ENCODE measurements at regions not wholly inside any gene's neighbourhood (a gene's known extent, or its start where the extent isn't known, plus 50 kb on each side); places are given as distances from the start of the nearest gene placed in this dataset.

DNA sequence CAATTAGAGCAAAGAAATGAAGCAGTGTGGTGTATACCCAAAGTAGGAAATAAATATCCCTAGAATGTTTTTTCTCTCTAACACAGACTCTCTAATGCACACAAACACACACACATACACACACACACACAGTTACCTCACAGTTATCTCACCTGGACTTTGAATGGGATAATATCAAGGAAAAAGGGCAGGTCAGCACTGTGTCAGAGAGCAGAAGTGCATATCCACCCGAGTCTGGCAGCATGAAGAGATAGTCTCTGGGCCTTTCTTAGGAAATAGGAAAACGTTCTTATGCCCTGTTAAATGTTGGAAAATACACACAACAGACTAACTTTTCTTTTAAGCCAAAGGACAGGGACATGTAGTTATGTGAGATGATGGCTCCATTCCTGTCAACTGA is 162.0 kb downstream of the COL6A3 start:
- no peak for DNase-seq

DNA sequence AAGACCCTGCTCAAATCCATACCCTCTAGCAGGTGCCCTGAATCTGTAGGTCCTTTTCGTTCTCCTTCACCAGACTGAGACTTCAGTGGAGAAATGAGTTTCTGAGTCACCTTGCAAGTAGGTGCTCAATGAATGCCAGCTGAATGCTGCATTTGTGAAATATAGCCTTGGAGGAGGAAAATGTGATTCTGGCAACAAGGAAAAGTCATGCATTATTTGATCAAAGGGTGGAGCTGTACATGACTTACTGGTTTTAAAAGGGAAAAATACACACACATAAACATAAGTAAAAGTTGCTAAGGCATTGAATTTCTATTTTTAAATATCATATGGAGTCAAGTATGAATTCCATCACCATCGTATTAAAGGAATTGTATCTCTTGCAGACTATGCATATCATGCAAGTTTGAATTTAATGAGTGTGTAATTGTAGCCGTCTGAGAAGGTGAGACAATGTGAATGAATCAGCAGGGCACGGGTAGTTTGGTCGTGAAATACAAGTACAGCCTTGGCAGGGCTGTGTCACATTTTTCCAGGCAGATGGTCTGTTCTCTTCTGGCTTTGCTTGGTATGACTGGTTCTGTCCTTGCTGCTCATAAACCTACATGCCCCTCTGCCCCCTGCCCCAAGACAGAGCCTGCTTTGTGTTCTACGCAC is 160.8 kb downstream of the COL6A3 start:
- no peak for DNase-seq

DNA sequence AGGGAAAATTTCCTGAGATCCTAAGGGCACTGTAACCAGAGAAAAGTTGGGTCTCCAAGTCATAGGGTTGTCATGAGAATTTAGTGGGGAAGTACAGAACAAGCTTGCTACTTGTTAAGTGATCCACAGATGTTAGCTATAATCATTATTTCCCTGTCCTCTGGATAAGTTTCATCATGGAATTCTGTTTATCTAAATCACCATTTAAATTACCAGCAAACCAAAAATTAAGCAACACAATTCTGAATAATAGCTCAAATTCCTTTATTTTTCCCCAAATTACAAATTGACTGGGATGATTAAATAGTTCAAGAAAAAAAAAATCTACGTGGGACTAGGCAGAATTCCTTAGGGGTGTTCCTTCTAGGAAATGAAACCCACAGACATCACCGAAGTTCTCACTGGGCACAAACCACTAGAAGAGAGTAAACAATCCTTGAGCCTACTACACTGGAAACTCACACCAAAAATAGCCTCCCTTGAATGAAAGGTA is 159.5 kb downstream of the COL6A3 start:
- no peak for DNase-seq

DNA sequence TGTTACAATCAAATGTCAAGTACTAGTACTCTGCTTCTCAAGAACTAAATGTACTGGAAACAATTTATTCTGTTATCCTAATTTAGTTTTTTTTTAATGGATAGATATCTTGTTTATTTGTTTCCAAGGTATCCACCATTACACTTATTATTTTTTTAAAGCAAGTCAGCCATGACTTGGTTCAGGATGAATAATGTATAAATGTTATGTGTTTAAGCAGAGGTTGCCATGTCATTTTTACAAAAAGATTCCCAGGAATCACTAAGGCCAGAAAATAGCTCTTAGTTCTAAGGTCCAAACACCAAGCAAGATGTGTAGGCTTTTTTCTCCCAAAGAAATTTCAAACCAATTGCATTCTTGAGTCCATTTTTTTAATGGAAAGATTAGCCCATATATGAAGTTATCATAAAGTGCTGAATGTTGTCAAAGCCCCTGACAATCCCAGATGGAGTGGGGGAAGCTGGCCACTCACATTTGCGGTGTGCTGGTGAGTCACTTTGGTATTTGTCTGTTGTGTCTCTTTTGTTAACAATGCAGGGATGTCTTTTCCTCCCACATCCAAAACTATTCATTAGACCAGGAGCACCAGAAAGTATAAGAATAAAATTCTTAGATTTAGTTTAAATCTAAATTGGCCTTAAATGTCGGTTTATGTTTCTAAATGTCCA is 158.9 kb downstream of the COL6A3 start:
- no peak for DNase-seq

DNA sequence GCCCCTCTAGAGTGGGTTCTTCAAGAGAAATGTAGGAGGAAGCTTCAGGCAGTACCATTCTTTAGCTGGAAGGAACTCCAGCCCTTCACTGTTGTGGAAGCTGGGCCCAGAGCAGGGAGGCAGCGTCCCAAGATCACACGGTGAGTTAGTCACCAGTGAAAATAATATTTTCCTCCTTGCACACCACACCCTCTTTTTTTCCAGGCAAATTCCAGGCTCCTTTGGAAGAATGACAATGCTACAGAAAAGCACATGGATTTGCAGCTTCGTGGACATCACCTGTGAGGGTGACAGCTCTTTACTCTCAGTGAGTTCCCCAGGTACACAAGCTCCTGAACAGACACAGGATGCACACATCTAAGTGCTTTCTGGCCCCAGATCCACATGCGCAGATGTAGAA is 157.1 kb downstream of the COL6A3 start:
- no peak for DNase-seq

DNA sequence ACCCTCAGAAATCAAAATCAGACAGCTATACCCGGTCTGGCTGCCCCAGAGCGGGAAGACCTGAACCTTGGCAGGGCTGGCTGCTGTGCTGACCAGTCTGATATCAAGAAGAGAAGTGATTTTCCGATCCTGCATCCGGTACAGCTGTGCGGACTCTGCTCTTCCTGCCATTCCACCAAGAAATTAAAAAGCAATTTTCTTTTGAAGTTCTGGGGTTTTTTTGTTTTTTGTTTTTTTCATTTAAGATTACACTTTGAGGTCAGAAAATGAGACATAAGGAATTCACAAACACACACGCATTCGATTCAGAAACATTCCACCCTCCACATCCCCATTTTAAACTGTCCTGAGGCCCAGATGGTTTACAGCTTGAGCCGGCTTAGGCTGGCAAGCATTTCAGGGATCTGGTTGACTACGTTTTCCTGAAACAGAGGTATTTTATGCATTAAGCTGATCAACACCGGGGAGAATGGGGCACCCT is 156.5 kb downstream of the COL6A3 start:
- no peak for DNase-seq

DNA sequence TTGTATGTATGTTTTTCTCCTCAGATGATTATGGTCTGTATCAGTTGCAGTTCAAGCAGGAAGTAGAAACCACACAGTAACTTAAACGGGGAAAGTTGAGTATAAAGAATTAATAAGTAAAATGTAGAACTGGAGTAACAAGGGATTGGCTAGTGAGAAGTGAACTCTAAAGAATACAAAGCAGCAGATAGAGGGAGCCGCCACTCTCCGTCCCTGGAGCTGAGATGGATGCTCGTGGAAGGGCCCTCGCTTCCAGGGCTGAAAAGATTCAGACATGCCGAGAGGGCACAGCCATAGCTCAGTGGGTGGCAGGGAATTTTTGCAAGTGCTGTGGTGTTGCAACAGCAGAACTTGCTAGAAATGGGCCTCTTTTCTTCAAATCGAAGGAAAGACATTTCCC is 155.8 kb downstream of the COL6A3 start:
- no peak for DNase-seq

DNA sequence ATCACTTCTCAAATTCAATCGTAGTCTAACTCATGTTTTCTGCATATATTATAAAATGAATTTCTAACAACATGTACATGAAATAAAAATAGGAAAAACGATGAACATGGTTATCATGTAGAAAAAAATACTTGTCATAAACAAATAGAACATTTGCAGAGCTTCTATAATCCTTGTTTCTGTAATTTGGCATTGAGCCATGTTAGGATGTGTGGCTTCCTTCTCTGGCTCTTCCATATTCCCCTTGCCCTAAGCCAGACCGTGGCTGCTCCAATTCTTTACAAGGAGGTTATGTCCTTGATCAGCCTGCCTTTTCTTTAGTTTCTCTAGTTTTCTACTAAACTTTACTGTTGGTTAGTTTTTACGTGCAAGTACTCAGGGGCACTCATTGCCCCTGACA is 155.3 kb downstream of the COL6A3 start:
- no peak for DNase-seq

DNA sequence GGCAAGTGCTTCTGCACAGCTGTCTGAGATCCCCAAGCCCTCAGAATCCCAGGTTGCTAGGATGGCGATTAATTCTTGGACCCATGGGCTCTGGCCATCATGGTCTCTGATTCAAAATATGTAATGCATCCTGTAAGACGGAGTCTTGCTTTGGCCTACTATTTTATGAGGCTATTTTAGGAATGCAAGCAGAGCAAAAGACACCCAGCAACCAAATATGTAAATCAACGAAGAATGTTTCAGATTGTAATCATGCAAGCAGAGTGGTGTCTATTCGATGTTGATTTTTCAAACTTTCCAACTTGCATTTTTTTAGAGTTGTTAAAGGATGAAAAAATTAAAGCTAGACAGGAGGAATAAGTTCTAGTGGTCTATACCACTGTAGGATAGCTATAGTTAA is 154.8 kb downstream of the COL6A3 start:
- DNase-seq = no peak

DNA sequence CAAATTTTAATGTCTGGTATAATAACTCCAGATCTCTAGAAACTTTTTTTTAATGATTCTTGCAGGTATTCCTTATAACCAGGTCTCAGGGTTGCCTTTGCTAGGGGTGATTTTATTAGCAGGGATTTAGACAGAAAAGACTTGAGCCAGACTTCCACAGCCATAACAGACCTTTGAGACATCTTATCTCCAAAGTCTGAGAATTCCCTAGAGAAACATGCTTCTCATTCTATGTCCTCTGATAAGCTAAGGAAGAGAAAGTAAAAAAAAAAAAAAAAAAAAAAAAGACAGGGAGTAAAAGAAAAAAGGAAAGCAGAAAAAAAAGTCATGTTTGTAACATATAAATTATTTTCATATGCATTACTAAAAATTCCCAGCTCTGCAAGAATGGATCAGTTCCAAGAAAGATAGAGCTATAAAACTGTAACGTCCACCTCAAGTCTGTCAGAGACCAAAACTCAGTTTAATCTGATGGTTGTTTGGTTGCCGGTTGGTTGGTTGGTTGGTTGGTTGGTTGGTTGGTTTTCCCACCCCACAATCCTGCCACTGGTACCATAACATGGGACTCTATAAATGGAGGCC is 153.8 kb downstream of the COL6A3 start:
- DNase-seq = no peak

DNA sequence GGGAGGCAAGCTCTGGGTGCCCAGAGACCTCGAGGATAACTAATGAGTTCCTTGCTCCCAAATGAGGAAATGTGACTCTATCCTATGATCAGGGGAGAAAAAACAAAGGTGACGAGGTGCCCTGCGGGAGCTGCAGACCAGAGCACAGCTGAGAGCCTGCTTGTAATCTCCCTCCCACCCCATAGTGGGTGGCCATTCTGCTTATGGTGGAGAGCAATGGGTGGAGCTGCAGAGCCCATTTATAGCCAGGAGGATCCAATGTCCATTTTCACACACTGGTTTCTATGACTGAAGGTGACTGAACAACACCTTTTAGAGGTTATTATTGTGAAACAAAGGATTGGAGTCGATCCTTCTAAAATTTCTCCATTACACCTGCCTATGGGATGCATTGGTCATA is 153.3 kb downstream of the COL6A3 start:
- DNase-seq = no peak

DNA sequence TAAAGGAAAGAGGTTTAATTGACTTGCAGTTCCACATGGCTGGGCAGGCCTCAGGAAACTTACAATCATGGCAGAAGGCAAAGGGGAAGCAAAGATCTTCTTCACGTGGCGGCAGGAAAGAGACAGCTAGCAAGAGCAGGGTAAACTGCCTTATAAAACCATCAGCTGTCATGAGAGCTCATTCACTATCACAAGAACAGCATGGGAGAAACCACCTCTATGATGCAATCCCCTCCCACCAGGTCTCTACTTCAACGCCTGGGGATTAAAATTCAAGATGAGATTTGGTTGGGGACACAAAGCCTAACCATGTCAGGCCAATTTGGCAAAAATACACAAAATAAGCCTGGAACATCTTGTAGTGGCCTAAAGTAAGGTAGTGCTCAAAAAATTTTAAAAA is 152.6 kb downstream of the COL6A3 start:
- DNase-seq = no peak

DNA sequence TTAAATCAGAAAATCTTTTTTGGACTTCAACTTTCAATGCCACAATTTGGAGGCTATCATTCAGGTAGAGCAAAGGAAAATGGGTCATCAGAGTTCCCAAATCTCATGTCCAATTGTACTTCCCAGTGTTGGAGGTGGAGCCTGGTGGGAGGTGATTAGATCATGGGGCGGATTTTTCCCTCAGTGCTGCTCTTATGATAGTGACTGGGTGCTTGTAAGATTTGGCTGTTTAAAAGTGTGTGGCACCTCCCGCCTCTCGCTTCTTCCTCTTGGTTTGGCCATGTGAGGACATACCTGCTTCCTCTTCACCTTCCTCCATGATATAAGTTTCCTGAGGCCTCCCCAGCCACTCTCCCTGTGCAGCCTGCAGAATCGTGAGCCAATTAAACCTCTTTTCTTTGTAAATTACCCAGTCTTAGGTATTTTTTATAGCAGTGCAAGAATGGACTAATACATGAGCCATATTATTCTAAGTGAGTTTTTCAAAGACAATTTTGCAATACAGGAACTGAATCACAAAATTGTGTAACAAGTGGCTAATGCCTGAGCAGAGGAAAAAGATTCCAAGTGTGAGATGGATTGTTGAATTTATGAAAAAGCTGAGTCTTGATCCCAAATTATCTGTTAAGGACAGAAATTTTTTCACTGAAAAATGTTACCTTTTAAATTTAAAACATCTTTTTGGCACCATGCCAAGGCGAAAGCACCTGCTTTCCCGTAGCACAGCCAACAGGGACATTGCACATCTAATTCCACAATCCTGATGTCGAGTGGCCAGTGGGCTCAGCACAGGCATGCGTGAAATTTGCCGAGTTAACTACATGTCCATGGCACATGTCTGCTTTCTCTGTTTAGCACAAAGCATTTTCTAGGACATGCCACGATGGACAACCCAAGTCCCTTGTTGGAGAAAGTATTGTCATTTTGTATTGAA is 150.9 kb downstream of the COL6A3 start:
- DNase-seq = no peak

DNA sequence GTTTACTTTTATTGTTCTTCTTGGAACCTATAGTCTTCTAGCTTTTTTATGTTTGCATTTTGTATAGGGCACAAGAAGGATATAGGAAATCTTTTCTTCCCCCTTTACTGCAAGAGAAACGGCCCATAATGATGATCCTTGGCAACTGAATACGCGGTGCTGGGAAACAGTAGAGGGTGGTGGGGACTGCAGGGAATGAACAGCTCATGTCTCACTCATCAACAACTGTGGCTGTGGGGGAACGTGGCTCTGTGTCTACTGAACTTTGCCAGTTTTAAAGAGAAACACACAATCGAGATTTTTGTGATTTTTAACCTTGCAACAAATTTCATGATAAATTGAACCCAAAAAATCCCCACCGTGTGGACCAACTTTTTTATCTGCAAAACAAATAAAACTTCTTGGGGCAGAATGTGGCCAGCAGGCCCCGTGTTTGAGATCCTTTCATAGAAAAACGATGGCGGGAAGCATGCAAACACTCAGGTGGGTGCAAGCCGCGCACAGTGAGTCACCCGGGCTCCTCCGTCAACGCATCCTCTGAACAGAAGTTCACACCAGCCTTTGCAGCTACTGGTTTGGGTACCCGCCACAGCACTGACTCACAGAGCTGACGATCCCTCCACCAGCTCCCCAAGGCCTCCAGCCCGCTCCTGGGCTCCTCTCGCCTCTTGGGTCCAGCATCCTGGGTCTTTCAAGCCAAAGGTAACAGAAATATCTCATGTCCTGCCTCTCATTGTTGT is 149.3 kb downstream of the COL6A3 start:
- DNase-seq = no peak

DNA sequence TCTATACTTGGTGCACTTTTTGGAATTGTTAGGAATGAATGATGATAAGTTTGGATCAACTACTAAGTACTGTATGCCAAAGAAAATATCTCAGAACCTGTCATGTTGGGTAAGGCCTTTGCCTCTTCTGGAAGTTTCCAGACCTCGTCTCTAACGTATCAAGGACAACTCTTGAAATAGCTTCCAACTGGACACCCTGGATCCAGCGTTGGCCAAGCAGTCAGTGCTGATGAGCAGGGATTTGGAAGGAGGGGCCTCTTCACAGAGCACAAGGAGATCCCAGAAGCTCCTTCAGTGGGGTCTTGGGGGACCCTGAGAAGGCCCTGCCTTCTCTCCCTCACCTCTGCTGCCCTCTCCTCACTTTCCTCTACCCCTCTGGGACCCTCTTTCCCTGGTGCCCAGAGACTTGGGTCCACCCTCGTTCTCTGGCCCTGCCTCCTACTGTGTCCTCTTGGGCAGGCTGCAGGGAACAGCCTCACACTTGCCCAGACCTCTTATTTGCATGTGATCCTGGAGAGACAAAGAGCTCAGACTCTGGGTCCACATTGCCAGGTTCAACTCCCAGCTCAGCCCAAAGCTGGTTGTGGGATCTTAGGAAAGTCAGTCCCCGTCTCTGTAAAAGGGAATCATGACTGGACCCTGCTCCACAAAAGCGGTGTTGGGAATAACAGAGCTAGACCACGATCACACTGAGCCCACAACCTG is 145.8 kb downstream of the COL6A3 start:
- DNase-seq = no peak

DNA sequence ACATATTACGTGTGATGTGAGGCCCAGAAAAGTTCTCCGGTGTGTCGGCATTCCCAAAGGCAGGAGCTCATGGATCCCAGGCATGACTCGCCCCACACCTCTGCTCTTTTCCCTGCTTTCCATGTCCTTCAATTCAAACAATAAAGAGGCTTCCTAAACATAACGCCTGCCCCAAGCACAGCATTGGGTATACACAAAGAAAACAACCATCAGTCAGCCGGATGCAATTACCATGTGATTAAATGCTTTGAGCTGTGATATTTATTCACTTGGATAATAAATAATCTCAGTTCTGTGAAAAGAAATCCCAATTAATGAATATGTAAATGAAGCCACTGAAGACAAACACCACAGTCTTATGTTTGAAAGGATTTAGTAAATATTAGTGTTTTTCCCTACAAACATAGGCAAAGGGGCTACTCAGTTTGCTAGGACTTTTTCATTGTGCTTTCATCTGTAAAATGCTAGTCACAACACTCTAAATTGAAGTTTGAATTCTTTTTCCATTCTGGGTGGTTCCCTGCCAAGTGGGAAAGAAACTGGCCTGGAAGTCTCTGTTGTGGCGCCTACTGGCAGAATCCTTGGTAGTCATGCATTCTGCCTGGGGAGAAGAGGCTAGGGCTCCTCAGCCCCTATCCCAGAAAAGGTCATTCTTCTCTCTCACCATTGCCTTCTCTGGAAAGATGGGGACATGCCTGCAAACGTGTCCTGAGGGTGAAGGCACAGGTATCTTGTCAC is 144.7 kb downstream of the COL6A3 start:
- DNase-seq = no peak

DNA sequence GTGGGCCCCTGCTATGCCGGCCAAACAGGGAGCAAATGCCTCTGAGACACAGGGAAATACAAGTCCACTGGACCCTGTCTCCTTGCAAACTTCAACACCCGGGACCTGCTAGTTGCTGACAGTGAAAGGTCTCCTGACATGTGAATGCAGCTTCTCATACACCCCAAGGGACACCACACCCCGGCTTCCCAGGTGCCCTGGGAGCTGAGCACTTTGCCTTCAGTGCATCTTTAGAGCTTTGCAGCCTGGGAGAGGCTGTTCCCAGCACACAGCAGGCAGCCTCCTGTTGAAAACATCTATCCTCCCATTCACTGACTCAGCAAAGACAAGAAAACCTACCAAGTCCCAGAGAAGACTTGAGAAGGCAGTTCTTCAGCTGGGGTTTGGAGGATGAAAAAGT is 143.4 kb downstream of the COL6A3 start:
- no peak for DNase-seq

DNA sequence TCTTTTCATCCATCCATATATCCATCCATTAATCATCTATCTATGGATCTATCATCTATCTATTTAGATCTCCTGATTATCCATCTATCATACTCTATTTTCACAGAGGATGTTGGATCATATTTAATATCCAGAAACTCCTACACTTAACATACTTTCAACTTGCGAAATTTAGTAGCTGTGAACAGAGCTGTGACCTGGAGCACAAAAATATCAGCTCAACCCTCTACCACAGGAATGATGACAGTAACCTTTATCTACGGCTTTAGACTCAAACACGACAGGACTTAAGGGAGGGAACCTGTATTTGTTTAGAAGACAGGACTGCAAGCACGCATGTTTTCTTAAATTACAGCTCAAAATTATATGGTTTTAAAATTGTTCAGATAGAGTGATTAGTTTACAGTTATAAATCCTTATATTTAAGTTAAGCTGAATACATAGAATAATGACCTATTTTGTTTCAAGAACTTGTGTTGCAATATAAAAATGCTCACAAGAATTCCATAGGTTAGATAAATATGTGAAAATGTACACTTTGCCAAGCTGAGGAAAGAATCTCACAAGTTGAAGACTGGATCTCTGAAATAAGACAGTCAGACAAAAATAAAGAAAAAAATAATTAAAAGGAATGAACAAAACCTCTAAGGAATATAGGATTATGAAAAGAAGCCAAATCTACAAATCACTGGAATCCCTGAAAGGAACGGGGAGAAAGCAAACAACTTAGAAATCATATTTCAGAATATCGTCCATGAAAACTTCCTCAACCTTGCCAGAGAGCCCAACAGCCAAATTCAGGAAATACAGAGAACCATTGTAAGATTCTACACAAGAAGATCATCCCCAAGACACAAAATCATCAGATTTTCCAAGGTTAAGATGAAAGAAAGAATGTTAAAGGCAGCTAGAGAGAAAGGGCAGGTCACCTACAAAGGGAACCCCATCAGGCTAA is 142.0 kb downstream of the COL6A3 start:
- no peak for DNase-seq
